ENCODE measurements at regions not wholly inside any gene's neighbourhood (a gene's known extent, or its start where the extent isn't known, plus 50 kb on each side); places are given as distances from the start of the nearest gene placed in this dataset.

- TF ChIP-seq CTCF (IDR thresholded peaks at IDR 0.05; ENCODE audit: low read depth, low read length, poor library complexity, severe bottlenecking) (no peak), EZH2phosphoT487 (IDR thresholded peaks at IDR 0.05; ENCODE audit: borderline replicate concordance, low read length) (no peak)
Measured at GRCh38 chr2:156765043-156765442, 328.9 kb downstream of the GPD2 start.

All from DOHH2 (cell line).